ENCODE measurements at regions not wholly inside any gene's neighbourhood (a gene's known extent, or its start where the extent isn't known, plus 50 kb on each side); places are given as distances from the start of the nearest gene placed in this dataset.

DNA sequence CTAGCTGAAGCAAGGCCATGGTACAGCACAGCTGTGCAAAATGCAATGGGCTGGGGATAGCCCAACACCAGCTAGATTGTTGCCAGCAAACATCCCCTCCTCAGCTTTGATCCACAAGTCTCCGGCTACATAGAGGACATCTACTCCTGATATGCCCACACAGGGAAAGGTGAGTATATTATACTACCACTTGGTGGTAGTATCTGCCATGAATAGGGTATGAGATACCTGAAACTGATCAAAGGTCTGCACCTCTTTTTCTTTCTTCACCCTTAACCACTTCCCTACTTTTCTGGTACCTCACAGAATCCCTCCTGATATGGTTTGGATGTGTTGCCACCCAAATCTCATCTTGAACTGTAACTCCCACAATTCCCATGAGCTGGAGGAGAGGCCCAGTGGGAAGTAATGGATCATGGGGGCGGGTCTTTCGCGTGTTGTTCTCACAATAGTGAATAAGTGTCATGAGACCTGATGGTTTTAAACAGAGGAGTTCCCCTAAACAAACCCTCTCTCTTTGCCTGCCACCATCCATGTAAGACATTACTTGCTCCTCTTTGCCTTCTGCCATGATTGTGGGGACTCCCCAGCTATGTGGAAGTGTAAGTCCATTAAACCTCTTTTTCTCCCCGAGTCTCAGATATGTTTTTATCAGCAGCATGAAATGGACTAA lies 279.6 kb downstream of the TXNL1 start:
- Histone ChIP-seq H3K4me3 (ENCODE audit: insufficient read depth, low read depth, low read length) (no peak overlapping the region), H3K27me3 (ENCODE audit: control insufficient read depth, insufficient read depth, low read length) (no peaks in the 10 kb centered on the region), H3K36me3 (replicated peaks; ENCODE audit: control insufficient read depth, insufficient read depth, low read length) (no peaks in the 10 kb centered on the region)
- DNase-seq, result peak; percentile 3

DNA sequence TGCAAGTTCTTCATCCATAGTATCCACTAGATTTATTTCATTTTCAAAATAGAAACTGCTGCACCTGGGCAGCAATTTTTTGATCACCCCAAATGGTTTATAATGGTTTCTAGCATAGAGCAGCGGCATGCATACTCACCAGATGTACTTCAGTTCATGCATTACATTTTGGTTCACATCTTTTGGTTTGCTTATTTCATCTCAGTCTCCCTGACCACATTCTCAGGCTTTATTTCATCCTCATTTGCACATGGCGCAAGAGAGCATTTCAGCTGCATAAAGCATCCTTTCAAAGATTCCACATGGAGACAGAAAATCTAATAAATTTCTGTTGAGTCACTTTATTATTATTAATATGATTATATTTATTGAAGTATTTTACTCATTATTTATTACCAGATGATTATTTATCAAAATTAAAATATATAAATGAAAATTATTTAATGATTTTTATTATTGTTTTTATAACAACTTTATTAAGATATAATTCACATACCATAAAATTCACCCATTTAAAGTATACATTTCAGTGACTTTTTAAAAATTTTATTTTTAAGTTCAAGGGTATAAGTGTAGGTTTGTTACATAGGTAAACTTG lies 284.6 kb downstream of the TXNL1 start:
- H3K27me3 ChIP-seq (ENCODE audit: control insufficient read depth, insufficient read depth, low read length), result no peaks in the 10 kb centered on the region
- no peak for DNase-seq
- H3K4me3 ChIP-seq (ENCODE audit: insufficient read depth, low read depth, low read length), result no peak overlapping the region
- no peaks in the 10 kb centered on the region for H3K36me3 ChIP-seq (replicated peaks; ENCODE audit: control insufficient read depth, insufficient read depth, low read length)

DNA sequence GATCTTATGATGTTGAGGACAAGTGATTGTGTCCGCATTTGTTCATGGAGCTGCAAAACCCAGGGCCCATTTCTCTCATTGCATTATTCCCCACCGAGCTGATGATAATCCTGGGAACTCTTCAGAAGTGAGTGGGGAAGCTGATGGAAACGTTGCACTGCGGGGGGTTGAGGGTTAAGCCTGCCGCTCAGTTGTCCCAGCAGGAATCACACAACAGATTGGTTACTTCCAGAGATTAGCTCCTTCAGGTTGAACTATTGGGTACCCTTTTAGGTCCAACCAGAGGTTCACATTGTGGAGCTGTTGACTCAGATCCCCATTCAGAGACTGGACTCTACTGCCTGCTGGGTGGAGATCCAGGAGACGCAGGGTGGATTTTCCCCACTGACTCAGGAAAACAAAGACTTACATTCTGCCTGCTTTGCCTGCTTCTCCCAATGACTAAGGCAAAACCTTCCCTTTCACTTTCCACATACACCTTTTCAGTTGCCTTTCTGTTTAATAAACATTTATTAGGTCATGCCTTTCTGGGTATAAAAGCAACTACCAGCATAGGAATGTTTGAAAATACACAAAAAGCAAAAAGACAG lies 286.4 kb downstream of the TXNL1 start:
- H3K4me3 ChIP-seq (ENCODE audit: insufficient read depth, low read depth, low read length), result no peak overlapping the region
- no peak for DNase-seq
- H3K36me3 ChIP-seq (replicated peaks; ENCODE audit: control insufficient read depth, insufficient read depth, low read length), result no peaks in the 10 kb centered on the region
- H3K27me3 ChIP-seq (ENCODE audit: control insufficient read depth, insufficient read depth, low read length), result no peaks in the 10 kb centered on the region

DNA sequence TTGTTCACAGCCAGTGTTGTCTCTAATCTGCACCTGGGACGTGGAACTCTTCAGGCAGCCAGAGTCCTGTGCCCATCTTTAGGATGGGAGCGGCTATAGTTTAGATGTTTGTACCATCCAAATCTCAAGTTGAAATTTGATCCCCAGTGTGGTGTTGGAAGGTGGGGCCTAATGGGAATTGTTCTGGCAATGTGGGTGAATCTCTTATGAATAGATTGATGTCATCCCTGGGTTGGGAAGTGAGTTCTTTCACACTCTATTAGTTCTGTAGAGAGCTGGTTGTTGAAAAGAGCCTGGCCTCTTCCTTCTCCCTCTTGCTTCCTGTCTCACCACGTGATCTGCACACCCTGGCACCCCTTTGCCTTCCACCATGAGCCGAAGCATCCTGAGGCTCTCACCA lies 300.9 kb downstream of the TXNL1 start:
- H3K36me3 ChIP-seq (replicated peaks; ENCODE audit: control insufficient read depth, insufficient read depth, low read length), result no peaks in the 10 kb centered on the region
- no peak overlapping the region for H3K4me3 ChIP-seq (ENCODE audit: insufficient read depth, low read depth, low read length)

DNA sequence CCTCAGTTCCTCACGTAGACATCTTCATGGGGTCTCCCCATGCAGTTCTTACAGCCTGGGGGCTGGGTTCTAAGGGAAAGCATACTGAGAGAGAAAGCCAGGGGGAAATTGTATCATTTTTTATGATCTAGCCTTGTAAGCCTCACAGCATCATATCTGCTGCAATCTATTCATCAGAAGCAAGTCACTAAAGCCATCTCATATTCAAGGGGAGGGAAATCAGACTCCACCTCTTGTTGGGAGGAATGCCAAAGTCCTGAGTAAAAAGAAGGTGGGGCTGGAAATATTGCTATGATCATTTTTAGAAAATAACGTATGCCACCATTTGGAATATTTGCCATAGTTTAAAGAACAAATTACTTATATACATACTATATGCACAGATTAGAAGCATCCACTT lies 304.6 kb downstream of the TXNL1 start:
- H3K27me3 ChIP-seq (ENCODE audit: control insufficient read depth, insufficient read depth, low read length), result no peaks in the 10 kb centered on the region
- no peaks in the 10 kb centered on the region for H3K36me3 ChIP-seq (replicated peaks; ENCODE audit: control insufficient read depth, insufficient read depth, low read length)
- no peak for DNase-seq
- no peak overlapping the region for H3K4me3 ChIP-seq (ENCODE audit: insufficient read depth, low read depth, low read length)

More for the DNA sequence above, 300.9 kb downstream of the TXNL1 start:
- H3K27me3 ChIP-seq (ENCODE audit: control insufficient read depth, insufficient read depth, low read length), result no peaks in the 10 kb centered on the region
- no peak for DNase-seq

DNA sequence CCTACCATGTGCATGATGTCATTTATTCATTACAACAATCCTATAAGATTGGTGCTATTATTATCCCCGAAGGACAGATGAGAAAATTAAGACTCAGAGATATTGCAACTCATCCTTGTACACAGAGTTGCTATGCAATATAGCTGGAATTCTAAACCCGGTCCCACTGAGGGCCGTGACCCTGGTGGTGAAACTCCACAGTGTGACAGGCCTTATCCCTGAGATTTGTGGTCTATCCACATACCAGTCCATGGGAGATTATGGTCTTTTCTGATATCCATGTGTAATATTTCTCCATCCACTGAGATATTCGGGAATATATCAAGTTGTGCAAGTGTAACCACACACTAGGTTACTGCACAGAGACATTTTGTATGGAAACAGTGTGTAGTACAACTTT lies 305.2 kb downstream of the TXNL1 start:
- Histone ChIP-seq H3K36me3 (replicated peaks; ENCODE audit: control insufficient read depth, insufficient read depth, low read length) (no peaks in the 10 kb centered on the region), H3K4me3 (ENCODE audit: insufficient read depth, low read depth, low read length) (no peak overlapping the region), H3K27me3 (ENCODE audit: control insufficient read depth, insufficient read depth, low read length) (no peaks in the 10 kb centered on the region)
- DNase-seq, result no peak

DNA sequence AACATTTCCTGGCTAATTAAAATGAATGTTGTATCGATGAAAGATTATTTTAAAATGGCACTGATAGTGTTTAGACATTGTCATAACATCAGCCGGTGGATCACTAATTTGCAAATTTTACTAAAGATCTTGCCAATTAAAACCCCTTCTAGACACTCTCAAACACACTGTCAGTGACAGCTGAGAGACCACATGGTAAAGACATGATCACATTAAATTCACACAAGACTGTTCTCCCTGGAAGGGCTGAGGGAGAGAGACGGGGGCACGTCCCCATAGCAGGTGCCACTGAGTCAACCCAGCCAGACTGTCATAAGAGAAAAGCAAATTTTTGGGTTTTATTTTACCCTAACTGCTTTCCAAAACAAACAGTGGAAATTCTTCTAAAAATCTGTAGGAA lies 306.0 kb downstream of the TXNL1 start:
- no peaks in the 10 kb centered on the region for H3K27me3 ChIP-seq (ENCODE audit: control insufficient read depth, insufficient read depth, low read length)
- H3K4me3 ChIP-seq (ENCODE audit: insufficient read depth, low read depth, low read length), result no peak overlapping the region
- DNase-seq, result no peak
- no peaks in the 10 kb centered on the region for H3K36me3 ChIP-seq (replicated peaks; ENCODE audit: control insufficient read depth, insufficient read depth, low read length)

DNA sequence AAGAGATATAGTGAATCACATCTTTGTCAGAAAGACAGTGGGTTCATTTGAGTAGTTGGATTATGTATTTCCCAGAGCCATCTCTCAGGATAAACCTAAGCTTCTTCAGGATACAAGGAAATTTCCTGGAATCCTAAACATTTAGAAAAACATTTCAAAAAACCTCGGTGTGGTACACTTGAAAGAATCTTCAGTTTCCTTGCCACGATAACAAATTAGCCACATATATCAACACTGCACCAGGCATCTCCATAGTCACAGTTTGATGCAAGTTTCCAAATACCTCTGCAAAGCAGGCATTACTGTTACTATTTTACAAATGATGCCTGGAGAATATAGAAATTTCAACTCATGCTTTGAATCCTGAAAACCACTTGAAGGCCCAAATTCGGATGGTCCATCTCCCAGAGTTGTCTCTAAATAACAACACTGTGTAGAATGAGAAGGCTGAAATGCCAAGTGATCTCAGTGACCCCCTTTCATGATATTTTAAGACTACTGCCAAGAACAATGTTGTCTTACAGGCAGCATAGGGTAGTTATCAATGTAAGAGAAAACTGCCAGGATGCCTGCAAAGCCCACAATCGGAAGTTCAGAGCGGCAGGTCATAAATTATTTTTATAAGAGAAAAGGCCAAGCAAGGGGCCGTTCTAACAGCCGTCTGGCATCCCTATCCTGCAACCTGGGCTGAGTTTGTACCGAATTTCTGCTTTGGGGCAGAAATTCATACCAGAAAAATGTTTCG lies 307.9 kb downstream of the TXNL1 start:
- no peak overlapping the region for H3K4me3 ChIP-seq (ENCODE audit: insufficient read depth, low read depth, low read length)
- no peaks in the 10 kb centered on the region for H3K36me3 ChIP-seq (replicated peaks; ENCODE audit: control insufficient read depth, insufficient read depth, low read length)
- H3K27me3 ChIP-seq (ENCODE audit: control insufficient read depth, insufficient read depth, low read length), result no peaks in the 10 kb centered on the region
- no peak for DNase-seq

DNA sequence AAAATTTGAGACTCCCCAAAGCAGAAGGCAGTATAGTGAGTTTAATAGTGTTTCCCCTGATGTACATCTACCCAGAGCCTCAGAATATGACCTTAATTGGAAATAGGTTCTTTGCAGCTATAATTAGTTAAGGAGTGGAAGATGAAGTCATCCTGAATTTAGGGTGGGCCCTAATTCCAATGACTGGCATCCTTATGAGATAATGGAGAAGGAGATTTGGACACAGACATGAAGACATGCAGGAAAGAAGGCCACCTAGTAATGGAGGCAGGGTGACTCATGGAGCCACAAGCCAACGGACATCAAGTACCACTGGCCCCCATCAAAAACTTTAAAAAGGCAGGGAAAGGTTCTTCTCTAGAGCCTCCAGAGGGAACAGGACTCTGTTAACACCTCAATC lies 308.9 kb downstream of the TXNL1 start:
- H3K27me3 ChIP-seq (ENCODE audit: control insufficient read depth, insufficient read depth, low read length), result no peaks in the 10 kb centered on the region
- no peak overlapping the region for H3K4me3 ChIP-seq (ENCODE audit: insufficient read depth, low read depth, low read length)
- H3K36me3 ChIP-seq (replicated peaks; ENCODE audit: control insufficient read depth, insufficient read depth, low read length), result no peaks in the 10 kb centered on the region
- no peak for DNase-seq

DNA sequence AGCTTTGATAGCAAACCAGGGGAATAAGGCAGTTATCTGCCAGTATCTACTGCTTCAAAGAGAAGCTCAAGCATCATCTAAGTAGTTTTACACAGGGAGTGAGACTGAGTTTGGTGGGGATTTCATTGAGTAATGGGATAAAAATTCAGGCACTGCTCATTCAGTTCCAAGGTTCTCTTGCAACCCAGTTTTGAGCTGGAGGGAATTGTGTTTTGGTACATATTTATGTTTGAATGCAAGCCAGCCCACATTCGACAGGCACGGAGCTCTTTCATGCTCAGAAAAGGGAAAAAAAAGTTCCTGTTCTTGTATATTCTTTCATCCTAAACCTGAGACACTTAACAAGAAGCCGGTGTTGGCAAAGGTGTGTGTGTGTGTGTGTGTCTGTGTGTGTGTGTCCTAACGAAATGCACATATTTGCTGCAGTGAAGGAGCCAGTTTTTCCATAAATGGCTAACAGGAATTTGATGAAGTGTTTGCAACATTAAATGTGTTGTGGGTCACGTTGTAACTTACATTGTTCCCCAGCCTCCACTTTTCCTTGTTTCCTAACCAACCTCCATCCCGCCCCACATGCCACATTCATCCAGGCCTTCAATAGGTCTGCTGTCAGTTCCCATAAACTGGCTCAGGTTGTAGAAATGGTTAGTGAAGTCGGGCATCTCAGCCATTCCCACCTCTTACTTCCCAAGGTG lies 311.1 kb downstream of the TXNL1 start:
- no peaks in the 10 kb centered on the region for H3K36me3 ChIP-seq (replicated peaks; ENCODE audit: control insufficient read depth, insufficient read depth, low read length)
- DNase-seq, result no peak
- no peaks in the 10 kb centered on the region for H3K27me3 ChIP-seq (ENCODE audit: control insufficient read depth, insufficient read depth, low read length)
- no peak overlapping the region for H3K4me3 ChIP-seq (ENCODE audit: insufficient read depth, low read depth, low read length)

DNA sequence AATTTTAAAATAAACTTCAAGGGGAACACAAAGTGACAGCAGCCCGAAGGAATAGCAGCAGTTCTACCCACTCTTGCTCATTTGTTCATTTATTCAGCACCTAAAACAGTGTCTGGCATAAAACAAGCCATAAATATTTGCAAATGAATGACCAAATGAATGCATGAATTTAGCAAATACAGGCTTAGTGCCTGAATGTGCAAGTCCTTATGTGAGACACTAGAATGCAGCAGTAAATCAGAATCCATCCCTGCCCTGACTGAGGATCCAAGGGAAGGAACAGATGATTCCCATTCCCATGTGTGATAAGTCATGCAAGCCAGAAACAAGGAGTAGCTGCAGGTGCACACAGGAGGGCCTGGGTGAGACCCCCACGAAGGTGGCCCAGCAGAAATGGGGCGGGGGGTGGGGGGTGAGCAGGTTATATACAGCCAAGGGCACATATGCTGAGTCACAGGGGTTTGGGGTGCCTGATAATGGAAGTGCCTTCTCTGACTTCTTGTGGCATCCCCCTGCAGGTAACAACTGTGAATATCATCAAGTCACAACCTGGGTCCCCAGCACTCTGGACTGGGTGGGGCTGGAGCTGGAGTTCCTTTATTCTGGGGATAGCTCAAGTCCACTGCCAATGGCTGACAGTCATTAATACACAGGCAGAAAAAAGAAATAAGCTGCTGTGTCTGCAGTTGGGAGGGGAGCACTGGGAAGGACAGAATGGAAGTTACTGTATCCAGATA lies 311.9 kb downstream of the TXNL1 start:
- DNase-seq, result peak; percentile 13
- Histone ChIP-seq H3K4me3 (ENCODE audit: insufficient read depth, low read depth, low read length) (no peak overlapping the region), H3K36me3 (replicated peaks; ENCODE audit: control insufficient read depth, insufficient read depth, low read length) (no peaks in the 10 kb centered on the region), H3K27me3 (ENCODE audit: control insufficient read depth, insufficient read depth, low read length) (no peaks in the 10 kb centered on the region)

DNA sequence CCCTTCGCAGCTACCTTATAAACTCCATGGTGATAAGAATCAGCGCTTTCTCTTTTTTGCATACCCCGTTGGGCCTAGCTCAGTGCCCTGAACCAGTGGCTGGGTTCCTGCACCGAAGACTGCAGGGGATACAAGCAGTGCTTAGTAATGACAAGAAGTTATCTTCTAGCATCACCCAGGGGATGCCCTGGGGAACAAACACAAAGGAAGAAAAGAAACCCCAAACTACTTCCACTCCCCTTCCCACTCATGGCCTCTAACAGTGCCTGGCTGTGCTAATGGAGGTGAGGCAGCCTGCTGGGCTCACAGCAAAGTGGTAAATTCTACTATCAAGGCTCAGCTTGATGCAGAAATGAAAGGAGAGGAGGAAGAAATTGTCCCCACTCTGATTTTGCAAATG lies 314.7 kb downstream of the TXNL1 start:
- Histone ChIP-seq H3K27me3 (ENCODE audit: control insufficient read depth, insufficient read depth, low read length) (no peaks in the 10 kb centered on the region), H3K4me3 (ENCODE audit: insufficient read depth, low read depth, low read length) (no peak overlapping the region), H3K36me3 (replicated peaks; ENCODE audit: control insufficient read depth, insufficient read depth, low read length) (no peaks in the 10 kb centered on the region)
- peak; percentile 15 for DNase-seq

DNA sequence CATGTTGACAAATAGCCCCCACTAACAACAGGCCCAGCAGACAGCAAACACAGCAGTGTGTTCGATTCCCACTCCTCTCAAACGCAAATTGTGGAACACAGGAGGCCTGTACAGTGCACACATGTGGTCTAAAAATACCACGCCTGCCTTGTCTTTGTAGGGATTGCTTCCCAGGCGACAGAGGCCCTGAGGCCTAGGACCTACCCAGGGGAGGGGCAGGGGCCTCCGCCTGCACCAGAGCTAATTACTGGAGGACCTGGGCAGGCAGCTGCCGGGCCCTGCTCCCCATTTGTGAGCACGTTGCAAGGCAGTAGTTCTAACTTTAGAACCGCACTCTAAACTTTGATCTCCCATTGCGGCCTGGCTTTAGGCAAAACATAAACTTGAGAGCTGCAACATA lies 316.0 kb downstream of the TXNL1 start:
- DNase-seq, result peak; percentile 16
- Histone ChIP-seq H3K27me3 (ENCODE audit: control insufficient read depth, insufficient read depth, low read length) (no peaks in the 10 kb centered on the region), H3K36me3 (replicated peaks; ENCODE audit: control insufficient read depth, insufficient read depth, low read length) (no peaks in the 10 kb centered on the region), H3K4me3 (ENCODE audit: insufficient read depth, low read depth, low read length) (no peak overlapping the region)

DNA sequence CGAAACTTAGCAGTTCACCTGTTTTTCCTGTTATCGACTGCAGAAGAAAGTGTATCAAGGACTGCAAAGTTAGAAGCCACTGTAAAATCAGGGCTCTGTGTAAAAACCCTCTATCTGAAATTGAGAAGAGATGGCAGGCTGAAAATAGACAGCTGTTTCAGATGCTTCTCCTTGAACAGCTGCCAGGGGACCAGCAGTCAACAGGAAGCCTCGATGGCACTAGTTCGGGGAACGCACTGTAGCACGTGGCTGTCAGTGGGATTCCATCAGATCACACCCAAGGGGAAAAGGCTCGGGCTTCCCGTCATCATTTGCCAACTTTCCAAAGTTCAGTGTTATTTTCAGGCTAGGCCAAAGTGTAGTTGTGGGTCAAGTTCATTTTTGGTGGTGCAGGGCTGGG lies 316.9 kb downstream of the TXNL1 start:
- DNase-seq, result no peak
- no peak overlapping the region for H3K4me3 ChIP-seq (ENCODE audit: insufficient read depth, low read depth, low read length)
- H3K36me3 ChIP-seq (replicated peaks; ENCODE audit: control insufficient read depth, insufficient read depth, low read length), result no peaks in the 10 kb centered on the region
- no peaks in the 10 kb centered on the region for H3K27me3 ChIP-seq (ENCODE audit: control insufficient read depth, insufficient read depth, low read length)

Measured in H7 (cell line).